HG03039 (cell line): ENCODE measurements at regions not wholly inside any gene's neighbourhood (a gene's known extent, or its start where the extent isn't known, plus 50 kb on each side); places are given as distances from the start of the nearest gene placed in this dataset.

Experiments
- ATAC-seq: cut with Tn5 transposase; IDR thresholded peaks from one replicate; pipeline ENCODE4 v1.9.1; 2021; ENCODE audit warnings: mild to moderate bottlenecking, moderate library complexity; ENCODE audit not compliant: unreplicated experiment

- ATAC-seq, result no peak
Measured at GRCh38 chr12:115517913-115518312, 759.6 kb downstream of the MED13L start.

GRCh38 chr12:115511986-115512711 is 765.3 kb downstream of the MED13L start:
- ATAC-seq, result no peak

GRCh38 chr12:115511305-115511704 is 766.2 kb downstream of the MED13L start:
- no peak for ATAC-seq

- ATAC-seq, result no peak
Measured at GRCh38 chr12:115508990-115509389, 768.5 kb downstream of the MED13L start.

GRCh38 chr12:115507951-115508722 is 769.4 kb downstream of the MED13L start:
- ATAC-seq, result no peak

- ATAC-seq, result no peak
Measured at GRCh38 chr12:115507560-115507889, 770.0 kb downstream of the MED13L start.

GRCh38 chr12:115506822-115507559 is 770.5 kb downstream of the MED13L start:
- ATAC-seq, result no peak

GRCh38 chr12:115504306-115505290 is 772.9 kb downstream of the MED13L start:
- peak; percentile 65 for ATAC-seq

- no peak for ATAC-seq
Measured at GRCh38 chr12:115500872-115501271, 776.6 kb downstream of the MED13L start.

- no peak for ATAC-seq
Measured at GRCh38 chr12:115495300-115495699, 782.2 kb downstream of the MED13L start.

- no peak for ATAC-seq
Measured at GRCh38 chr12:115492553-115492952, 784.9 kb downstream of the MED13L start.

GRCh38 chr12:115491511-115492250 is 785.8 kb downstream of the MED13L start:
- ATAC-seq, result no peak

- no peak for ATAC-seq
Measured at GRCh38 chr12:115489253-115489652, 788.2 kb downstream of the MED13L start.

GRCh38 chr12:115485967-115486366 is 791.5 kb downstream of the MED13L start:
- no peak for ATAC-seq

GRCh38 chr12:115485503-115485902 is 792.0 kb downstream of the MED13L start:
- no peak for ATAC-seq

GRCh38 chr12:115482943-115483342 is 794.5 kb downstream of the MED13L start:
- ATAC-seq, result no peak

GRCh38 chr12:115481141-115481540 is 796.4 kb downstream of the MED13L start:
- no peak for ATAC-seq

- ATAC-seq, result no peak
Measured at GRCh38 chr12:115478505-115478904, 794.5 kb upstream of the TBX3 start.

- ATAC-seq, result no peak
Measured at GRCh38 chr12:115474539-115475353, 790.8 kb upstream of the TBX3 start.
